HEK293T (cell line): ENCODE measurements at regions not wholly inside any gene's neighbourhood (a gene's known extent, or its start where the extent isn't known, plus 50 kb on each side); places are given as distances from the start of the nearest gene placed in this dataset.

ENCODE experiments used
- CTCF ChIA-PET: fragments of 350-600 bp; formaldehyde crosslinking; extraction: SDS; loops from one replicate; lab custom pipeline; 2021; ENCODE audit warnings: antibody characterized with exemption, inconsistent platforms; lab: Yijun Ruan, JAX
- POLR2A ChIA-PET: fragments of 350-600 bp; formaldehyde crosslinking; extraction: SDS; loops from one replicate; lab custom pipeline; 2020; ENCODE audit warnings: antibody characterized with exemption, inconsistent platforms; lab: Yijun Ruan, JAX
- DNase-seq: peaks from one replicate; pipeline ENCODE4 v3.0.0; 2012; ENCODE audit warnings: mixed read lengths; ENCODE audit errors: extremely low spot score
- ARNT ChIP-seq: fragments of 450-650 bp; IDR thresholded peaks from 2 replicates; pipeline ENCODE4 v1.6.1; 2017; ENCODE audit warnings: mild to moderate bottlenecking
- BHLHE40 ChIP-seq: fragments of 450-650 bp; IDR thresholded peaks from 2 replicates; pipeline ENCODE4 v1.6.1; 2016; ENCODE audit warnings: mild to moderate bottlenecking, moderate library complexity, borderline replicate concordance
- CTBP1 ChIP-seq: fragments of 450-650 bp; IDR thresholded peaks from 2 replicates; pipeline ENCODE4 v1.6.1; 2016; ENCODE audit warnings: borderline replicate concordance
- ELF4 ChIP-seq: fragments of 450-650 bp; IDR thresholded peaks from 2 replicates; pipeline ENCODE4 v1.6.1; 2017; ENCODE audit warnings: antibody characterized with exemption
- FOXA1 ChIP-seq: fragments of 450-650 bp; IDR thresholded peaks from 2 replicates; pipeline ENCODE4 v1.6.1; 2016; ENCODE audit warnings: mild to moderate bottlenecking
- FOXK2 ChIP-seq: fragments of 450-650 bp; IDR thresholded peaks from 2 replicates; pipeline ENCODE4 v1.6.1; 2016; ENCODE audit warnings: mild to moderate bottlenecking
- FOXM1 ChIP-seq: fragments of 450-650 bp; IDR thresholded peaks from 2 replicates; pipeline ENCODE4 v1.6.1; 2017; ENCODE audit warnings: mild to moderate bottlenecking, borderline replicate concordance
- HDGF ChIP-seq: fragments of 450-650 bp; IDR thresholded peaks from 2 replicates; pipeline ENCODE4 v1.6.1; 2017; ENCODE audit warnings: antibody characterized with exemption, borderline replicate concordance
- L3MBTL2 ChIP-seq: fragments of 450-650 bp; conservative IDR thresholded peaks from 2 replicates; pipeline ENCODE4 v1.6.1; 2016; ENCODE audit warnings: mild to moderate bottlenecking
- LEF1 ChIP-seq: fragments of 450-650 bp; IDR thresholded peaks from 2 replicates; pipeline ENCODE4 v1.6.1; 2017; ENCODE audit warnings: mild to moderate bottlenecking, borderline replicate concordance
- NFRKB ChIP-seq: fragments of 450-650 bp; IDR thresholded peaks from 2 replicates; pipeline ENCODE4 v1.6.1; 2016; ENCODE audit warnings: mild to moderate bottlenecking, moderate library complexity
- PKNOX1 ChIP-seq: fragments of 450-650 bp; IDR thresholded peaks from 2 replicates; pipeline ENCODE4 v1.6.1; 2016
- SP1 ChIP-seq: fragments of 450-650 bp; IDR thresholded peaks from 2 replicates; pipeline ENCODE4 v1.6.1; 2017
- SUZ12 ChIP-seq: fragments of 450-650 bp; IDR thresholded peaks from 2 replicates; pipeline ENCODE4 v1.6.1; 2016; ENCODE audit warnings: mild to moderate bottlenecking
- TARDBP ChIP-seq: fragments of 450-650 bp; IDR thresholded peaks from 2 replicates; pipeline ENCODE4 v1.6.1; 2016
- ZNF384 ChIP-seq: fragments of 450-650 bp; IDR thresholded peaks from 2 replicates; pipeline ENCODE4 v1.6.1; 2016

GRCh38 chr2:64910523-64910922 is 78.7 kb upstream of the SLC1A4 start:
- ChIA-PET CTCF (no interaction called here), POLR2A (no interaction called here)
- no peak for TF ChIP-seq FOXM1
- no peak for DNase-seq

GRCh38 chr2:64910972-64911433 is 78.2 kb upstream of the SLC1A4 start:
- CTCF ChIA-PET, result interaction anchor here (0.6 kb wide), 1 partner anchor 341 kb away, joined by 3 read pairs; no protein-coding TSS in a partner anchor
- TF ChIP-seq PKNOX1 (no peak), FOXM1 (no peak), ARNT (no peak), BHLHE40 (no peak), FOXA1 (no peak), CTBP1 (no peak), SP1 (no peak), HDGF (no peak), SUZ12 (no peak), FOXK2 (no peak), TARDBP (no peak), L3MBTL2 (no peak)
- POLR2A ChIA-PET, result no interaction called here
- no peak for DNase-seq

GRCh38 chr2:64913357-64913869 is 75.8 kb upstream of the SLC1A4 start:
- POLR2A ChIA-PET, result no interaction called here

GRCh38 chr2:64914247-64914646 is 75.0 kb upstream of the SLC1A4 start:
- ChIA-PET POLR2A (interaction anchor here (1.2 kb wide), 1 partner anchor 25 kb away, joined by 3 read pairs; no protein-coding TSS in a partner anchor), CTCF (no interaction called here)
- TF ChIP-seq FOXA1 (no peak), ELF4 (no peak), NFRKB (no peak), PKNOX1 (no peak), ZNF384 (no peak), CTBP1 (no peak), HDGF (no peak), BHLHE40 (no peak), L3MBTL2 (no peak), ARNT (no peak), SP1 (no peak), LEF1 (no peak), TARDBP (no peak), SUZ12 (no peak)
- DNase-seq, result no peak

More at GRCh38 chr2:64913357-64913869, 75.8 kb upstream of the SLC1A4 start:
- DNase-seq, result peak; percentile 18
- CTCF ChIA-PET, result interaction anchor here (0.6 kb wide), 1 partner anchor 149 kb away, joined by 6 read pairs; no protein-coding TSS in a partner anchor
- no peak for TF ChIP-seq ZNF384
- no peak for TF ChIP-seq PKNOX1

GRCh38 chr2:64914735-64915509 is 74.3 kb upstream of the SLC1A4 start:
- CTCF ChIA-PET, result interaction anchor here (1.2 kb wide), 1 partner anchor 10 kb away, joined by 4 read pairs; no protein-coding TSS in a partner anchor
- POLR2A ChIA-PET, result interaction anchor here (1.2 kb wide), 1 partner anchor 24 kb away, joined by 3 read pairs; no protein-coding TSS in a partner anchor
- no peak for TF ChIP-seq TARDBP
- TF ChIP-seq FOXK2, result no peak
- no peak for TF ChIP-seq LEF1
- TF ChIP-seq SUZ12, result no peak
- TF ChIP-seq FOXA1, result no peak
- TF ChIP-seq L3MBTL2, result no peak
- no peak for TF ChIP-seq ZNF384
- no peak for TF ChIP-seq PKNOX1
- no peak for TF ChIP-seq BHLHE40
- no peak for TF ChIP-seq ARNT
- no peak for TF ChIP-seq ELF4
- TF ChIP-seq CTBP1, result no peak
- TF ChIP-seq SP1, result no peak
- TF ChIP-seq HDGF, result no peak
- TF ChIP-seq FOXM1, result no peak
- no peak for TF ChIP-seq NFRKB
- no peak for DNase-seq
